Prostate gland (tissue), 2 donors: ENCODE measurements at regions not wholly inside any gene's neighbourhood (a gene's known extent, or its start where the extent isn't known, plus 50 kb on each side); places are given as distances from the start of the nearest gene placed in this dataset.

Experiments
- DNase-seq: peaks from one replicate; pipeline ENCODE4 v3.0.0-alpha.2; 2019; ENCODE audit warnings: low spot score
- H3K27ac ChIP-seq, 2 donors: fragments of 200-600 bp; sonication (generic); 2 replicates each; pipeline ENCODE4 v1.5.1; 2017 to 2019
- H3K27me3 ChIP-seq: fragments of 200-600 bp; sonication (generic); replicated peaks from 2 replicates; pipeline ENCODE4 v1.5.1; 2019; ENCODE audit not compliant: insufficient read depth
- H3K36me3 ChIP-seq, 2 donors: fragments of 200-600 bp; sonication (generic); 1 replicate in 1 of 2; 2 replicates in 1 of 2; pipeline versions ENCODE4 v1.5.1 to v1.8.1; 2017 to 2019
- H3K4me1 ChIP-seq: fragments of 200-600 bp; sonication (generic); replicated peaks from 2 replicates; pipeline ENCODE4 v1.5.1; 2019
- H3K4me3 ChIP-seq, 2 donors: fragments of 200-600 bp; sonication (generic); 2 replicates each; pipeline ENCODE4 v1.5.1; 2017 to 2019
- H3K9me3 ChIP-seq: fragments of 200-600 bp; sonication (generic); 2 replicates; pipeline ENCODE4 v1.5.1; 2017
- POLR2A ChIP-seq: fragments of 450-650 bp; IDR thresholded peaks from one replicate; pipeline ENCODE4 v1.6.1; 2016; ENCODE audit warnings: antibody characterized with exemption, mild to moderate bottlenecking
- POLR2AphosphoS5 ChIP-seq: sonication (generic); formaldehyde crosslinking; IDR thresholded peaks from one replicate; pipeline ENCODE4 v1.6.1; 2017; ENCODE audit warnings: antibody characterized with exemption
- WGBS: methylation state at CpG from one replicate; pipeline ENCODE4 v1.1.5; 2018; 5-methylcytosine and 5-hydroxymethylcytosine counted together
- intact Hi-C: fragments of 100-400 bp; cut with DNase I; formaldehyde crosslinking; loops from one replicate; pipeline ENCODE4 v1.14.2; 2022
- TF ChIP-seq, protein P1 (sequence below), 4 experiments: fragments of 200-600 bp in 2 of 4; fragments of 450-650 bp in 2 of 4; sonication (generic) in 2 of 4; IDR thresholded peaks; 1 replicate in 3 of 4; 2 replicates in 1 of 4; pipeline ENCODE4 v1.5.1; 2016 to 2019; ENCODE audit warnings: antibody characterized with exemption in 4 of 4, mild to moderate bottlenecking in 2 of 4, moderate library complexity in 2 of 4

DNA sequence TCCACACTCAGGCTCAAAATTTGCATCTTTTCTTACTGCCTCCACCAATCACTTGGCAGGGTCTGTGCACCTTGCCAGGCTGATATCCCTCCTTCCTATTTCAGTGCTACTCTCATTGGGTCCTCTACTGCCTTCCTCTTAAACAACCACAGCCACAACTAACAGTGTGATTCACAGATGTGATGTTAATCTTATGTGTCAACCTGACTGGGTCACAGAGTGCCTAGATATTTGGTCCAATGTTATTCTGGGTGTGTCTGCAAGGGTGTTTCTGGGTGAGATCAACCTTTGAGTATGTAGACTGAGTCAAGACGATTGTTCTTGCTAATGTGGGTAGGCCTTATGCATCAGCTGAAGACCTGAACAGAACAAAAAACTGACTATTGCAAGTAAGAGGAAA, 51.3 kb upstream of the IRX6 start:
- intact Hi-C loops = no loop called here
- WGBS = 82% methylated on average over 1 of the region's 1 CpG
- H3K27ac ChIP-seq = no peak overlapping the region
- no peak for DNase-seq
- TF ChIP-seq, protein P1, sequence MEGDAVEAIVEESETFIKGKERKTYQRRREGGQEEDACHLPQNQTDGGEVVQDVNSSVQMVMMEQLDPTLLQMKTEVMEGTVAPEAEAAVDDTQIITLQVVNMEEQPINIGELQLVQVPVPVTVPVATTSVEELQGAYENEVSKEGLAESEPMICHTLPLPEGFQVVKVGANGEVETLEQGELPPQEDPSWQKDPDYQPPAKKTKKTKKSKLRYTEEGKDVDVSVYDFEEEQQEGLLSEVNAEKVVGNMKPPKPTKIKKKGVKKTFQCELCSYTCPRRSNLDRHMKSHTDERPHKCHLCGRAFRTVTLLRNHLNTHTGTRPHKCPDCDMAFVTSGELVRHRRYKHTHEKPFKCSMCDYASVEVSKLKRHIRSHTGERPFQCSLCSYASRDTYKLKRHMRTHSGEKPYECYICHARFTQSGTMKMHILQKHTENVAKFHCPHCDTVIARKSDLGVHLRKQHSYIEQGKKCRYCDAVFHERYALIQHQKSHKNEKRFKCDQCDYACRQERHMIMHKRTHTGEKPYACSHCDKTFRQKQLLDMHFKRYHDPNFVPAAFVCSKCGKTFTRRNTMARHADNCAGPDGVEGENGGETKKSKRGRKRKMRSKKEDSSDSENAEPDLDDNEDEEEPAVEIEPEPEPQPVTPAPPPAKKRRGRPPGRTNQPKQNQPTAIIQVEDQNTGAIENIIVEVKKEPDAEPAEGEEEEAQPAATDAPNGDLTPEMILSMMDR (IDR thresholded peaks at IDR 0.05) = no peak
- TF ChIP-seq POLR2AphosphoS5 = no peak
- H3K9me3 ChIP-seq = no peaks in the 10 kb centered on the region
- no peaks in the 10 kb centered on the region for H3K27me3 ChIP-seq
- H3K4me1 ChIP-seq = no peaks in the 10 kb centered on the region
- H3K36me3 ChIP-seq = no peaks in the 10 kb centered on the region
- no peak overlapping the region for H3K4me3 ChIP-seq

DNA sequence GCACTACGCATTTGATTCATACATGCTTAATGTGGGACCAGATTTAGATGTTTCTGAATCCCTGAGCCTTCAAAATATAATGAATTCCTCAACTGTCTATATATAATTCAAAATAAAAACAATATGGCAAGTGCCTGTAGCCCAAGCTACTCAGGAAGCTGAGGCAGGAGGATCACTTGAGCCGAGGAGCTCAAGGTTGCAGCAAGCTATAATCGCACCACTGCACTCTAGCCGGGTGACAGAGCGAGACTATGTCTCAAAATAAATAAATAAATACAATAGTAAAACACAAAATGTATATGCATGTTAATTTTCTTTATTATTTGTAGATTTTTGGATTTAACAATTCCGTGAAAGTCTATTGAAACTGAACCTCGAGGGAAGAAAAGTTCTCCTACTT, 50.6 kb upstream of the IRX6 start:
- TF ChIP-seq, protein P1 (IDR thresholded peaks at IDR 0.05) = no peak
- TF ChIP-seq POLR2A (no peak), POLR2AphosphoS5 (no peak)
- no peaks in the 10 kb centered on the region for H3K4me1 ChIP-seq
- intact Hi-C loops = no loop called here
- DNase-seq = no peak
- H3K4me3 ChIP-seq = no peak overlapping the region
- H3K27ac ChIP-seq = no peak overlapping the region
- WGBS = 86% methylated on average over 7 of the region's 7 CpGs
- no peaks in the 10 kb centered on the region for H3K9me3 ChIP-seq
- H3K36me3 ChIP-seq = no peaks in the 10 kb centered on the region
- H3K27me3 ChIP-seq = no peaks in the 10 kb centered on the region

DNA sequence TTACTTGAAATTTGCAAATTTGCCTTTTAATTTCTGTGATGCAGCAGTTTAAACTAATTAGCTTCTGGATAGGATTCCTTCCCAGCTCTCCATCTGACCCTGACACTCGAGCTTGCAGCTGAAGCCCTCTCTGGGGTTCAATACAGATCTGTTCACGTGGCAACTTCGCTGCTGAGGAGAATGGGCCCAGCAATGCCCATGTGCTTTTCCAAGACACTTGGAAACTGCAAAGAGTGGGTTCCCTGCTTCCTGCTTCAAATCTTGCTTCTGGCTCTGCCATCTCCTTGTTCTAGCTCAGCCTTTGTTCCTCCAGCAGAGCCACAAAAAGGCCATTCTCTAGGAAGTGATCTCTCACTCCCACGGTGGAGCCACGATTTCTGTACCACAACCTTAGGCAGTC, 50.0 kb upstream of the IRX6 start:
- H3K27ac ChIP-seq = no peak overlapping the region
- no peak for DNase-seq
- H3K9me3 ChIP-seq = no peaks in the 10 kb centered on the region
- no peaks in the 10 kb centered on the region for H3K36me3 ChIP-seq
- no peaks in the 10 kb centered on the region for H3K27me3 ChIP-seq
- intact Hi-C loops = no loop called here
- H3K4me3 ChIP-seq = no peak overlapping the region
- TF ChIP-seq POLR2A (no peak), POLR2AphosphoS5 (no peak)
- TF ChIP-seq, protein P1 (IDR thresholded peaks at IDR 0.05) = no peak
- 76% methylated on average over 5 of the region's 5 CpGs for WGBS
- H3K4me1 ChIP-seq = no peaks in the 10 kb centered on the region
